ENCODE measurements at regions not wholly inside any gene's neighbourhood (a gene's known extent, or its start where the extent isn't known, plus 50 kb on each side); places are given as distances from the start of the nearest gene placed in this dataset.

GRCh38 chr4:12421364-12421763 lies 992.7 kb upstream of the HS3ST1 start:
- Histone ChIP-seq H3K4me3 (ENCODE audit: low read depth, low read length) (no peak overlapping the region), H3K9me3 (ENCODE audit: severe bottlenecking) (no peaks in the 10 kb centered on the region), H3K27ac (no peak overlapping the region), H3K36me3 (no peaks in the 10 kb centered on the region), H3K27me3 (ENCODE audit: insufficient read depth, low read depth, severe bottlenecking) (no peaks in the 10 kb centered on the region)
- no peak for DNase-seq
- TF ChIP-seq, protein P1, sequence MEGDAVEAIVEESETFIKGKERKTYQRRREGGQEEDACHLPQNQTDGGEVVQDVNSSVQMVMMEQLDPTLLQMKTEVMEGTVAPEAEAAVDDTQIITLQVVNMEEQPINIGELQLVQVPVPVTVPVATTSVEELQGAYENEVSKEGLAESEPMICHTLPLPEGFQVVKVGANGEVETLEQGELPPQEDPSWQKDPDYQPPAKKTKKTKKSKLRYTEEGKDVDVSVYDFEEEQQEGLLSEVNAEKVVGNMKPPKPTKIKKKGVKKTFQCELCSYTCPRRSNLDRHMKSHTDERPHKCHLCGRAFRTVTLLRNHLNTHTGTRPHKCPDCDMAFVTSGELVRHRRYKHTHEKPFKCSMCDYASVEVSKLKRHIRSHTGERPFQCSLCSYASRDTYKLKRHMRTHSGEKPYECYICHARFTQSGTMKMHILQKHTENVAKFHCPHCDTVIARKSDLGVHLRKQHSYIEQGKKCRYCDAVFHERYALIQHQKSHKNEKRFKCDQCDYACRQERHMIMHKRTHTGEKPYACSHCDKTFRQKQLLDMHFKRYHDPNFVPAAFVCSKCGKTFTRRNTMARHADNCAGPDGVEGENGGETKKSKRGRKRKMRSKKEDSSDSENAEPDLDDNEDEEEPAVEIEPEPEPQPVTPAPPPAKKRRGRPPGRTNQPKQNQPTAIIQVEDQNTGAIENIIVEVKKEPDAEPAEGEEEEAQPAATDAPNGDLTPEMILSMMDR (IDR thresholded peaks at IDR 0.05; ENCODE audit: low read depth, low read length), result no peak

DNA sequence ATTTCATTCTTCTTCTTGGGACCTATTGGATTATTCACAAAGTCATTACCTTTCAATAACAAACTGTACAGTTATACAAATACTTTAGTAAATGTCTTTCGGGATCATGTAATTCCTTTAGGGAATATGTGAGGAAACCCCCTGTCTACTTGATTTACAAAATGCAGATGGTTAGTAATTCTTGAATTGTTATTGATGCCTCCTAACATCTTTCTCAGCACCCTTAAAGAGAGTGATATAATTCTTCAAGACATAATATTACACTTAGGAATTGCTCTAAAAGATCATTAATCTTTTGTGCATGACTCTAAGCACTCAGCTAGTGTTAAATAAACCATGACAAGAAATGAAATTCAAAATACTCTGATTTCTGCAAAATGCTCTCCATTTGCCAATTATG lies 988.1 kb upstream of the HS3ST1 start:
- TF ChIP-seq, protein P1 (IDR thresholded peaks at IDR 0.05; ENCODE audit: low read depth, low read length), result no peak
- DNase-seq, result no peak
- H3K36me3 ChIP-seq, result no peaks in the 10 kb centered on the region
- no peaks in the 10 kb centered on the region for H3K9me3 ChIP-seq (ENCODE audit: severe bottlenecking)
- no peak overlapping the region for H3K27ac ChIP-seq
- no peaks in the 10 kb centered on the region for H3K27me3 ChIP-seq (ENCODE audit: insufficient read depth, low read depth, severe bottlenecking)
- no peak overlapping the region for H3K4me3 ChIP-seq (ENCODE audit: low read depth, low read length)

DNA sequence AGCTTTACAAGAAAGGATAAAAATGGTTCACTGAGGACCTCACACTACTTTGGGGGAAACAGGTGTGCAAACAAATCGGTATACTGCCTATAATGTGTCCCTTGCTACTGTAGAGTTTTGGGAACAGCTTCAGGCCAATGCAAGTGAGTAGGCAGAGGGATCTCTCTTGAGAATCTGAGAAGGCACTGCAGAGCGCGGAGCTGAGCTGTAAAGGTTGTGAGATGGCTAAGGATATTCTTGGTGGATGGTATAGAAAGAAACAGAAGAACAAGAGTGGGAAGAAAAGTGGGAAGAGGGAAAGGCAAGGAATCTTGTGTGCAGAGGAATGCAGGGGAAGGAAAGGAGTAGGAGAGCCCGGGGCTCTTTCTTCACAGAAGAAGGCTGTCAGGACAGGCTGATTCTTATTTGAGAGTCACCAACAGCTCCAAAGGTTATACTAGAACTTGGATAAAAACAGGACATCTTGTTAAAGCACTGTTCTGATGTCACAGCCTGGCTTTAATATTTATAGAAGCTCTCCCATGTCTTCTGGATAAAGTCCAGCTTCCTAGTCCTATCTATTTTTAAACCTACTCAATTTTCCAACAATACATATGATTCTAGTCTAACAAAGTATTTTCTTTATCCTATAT lies 985.6 kb upstream of the HS3ST1 start:
- DNase-seq, result no peak
- Histone ChIP-seq H3K36me3 (no peaks in the 10 kb centered on the region), H3K4me3 (ENCODE audit: low read depth, low read length) (no peak overlapping the region), H3K9me3 (ENCODE audit: severe bottlenecking) (no peaks in the 10 kb centered on the region), H3K27me3 (ENCODE audit: insufficient read depth, low read depth, severe bottlenecking) (no peaks in the 10 kb centered on the region), H3K27ac (no peak overlapping the region)
- TF ChIP-seq, protein P1 (IDR thresholded peaks at IDR 0.05; ENCODE audit: low read depth, low read length), result no peak

DNA sequence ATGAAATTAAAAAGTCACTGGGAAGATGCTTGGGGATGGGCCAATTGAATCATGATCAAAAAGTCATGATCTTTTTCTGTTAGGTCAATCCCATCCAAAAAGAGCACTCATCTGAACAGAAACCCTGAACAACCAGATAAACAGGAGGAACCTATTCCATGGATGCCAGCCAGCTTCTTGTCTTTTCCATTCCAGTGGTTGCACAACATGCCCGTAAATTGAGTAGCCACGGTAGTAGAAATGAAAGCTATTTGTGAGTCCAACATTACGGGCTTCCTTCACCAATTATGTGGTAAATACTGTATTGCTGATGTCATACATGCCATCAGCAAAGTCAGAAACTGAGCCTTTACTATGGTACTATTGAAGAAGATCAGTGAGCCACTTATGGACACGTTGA lies 982.4 kb upstream of the HS3ST1 start:
- H3K9me3 ChIP-seq (ENCODE audit: severe bottlenecking), result no peaks in the 10 kb centered on the region
- H3K27me3 ChIP-seq (ENCODE audit: insufficient read depth, low read depth, severe bottlenecking), result no peaks in the 10 kb centered on the region
- H3K27ac ChIP-seq, result no peak overlapping the region
- H3K4me3 ChIP-seq (ENCODE audit: low read depth, low read length), result no peak overlapping the region
- TF ChIP-seq, protein P1 (IDR thresholded peaks at IDR 0.05; ENCODE audit: low read depth, low read length), result no peak
- no peaks in the 10 kb centered on the region for H3K36me3 ChIP-seq
- DNase-seq, result no peak

GRCh38 chr4:12409507-12410190 lies 981.0 kb upstream of the HS3ST1 start:
- Histone ChIP-seq H3K27me3 (ENCODE audit: insufficient read depth, low read depth, severe bottlenecking) (no peaks in the 10 kb centered on the region), H3K36me3 (no peaks in the 10 kb centered on the region), H3K4me3 (ENCODE audit: low read depth, low read length) (no peak overlapping the region), H3K9me3 (ENCODE audit: severe bottlenecking) (no peaks in the 10 kb centered on the region), H3K27ac (no peak overlapping the region)
- TF ChIP-seq, protein P1 (IDR thresholded peaks at IDR 0.05; ENCODE audit: low read depth, low read length), result peak; percentile 14; the same call in 1 of the 2 replicates
- DNase-seq, result no peak
